DMS 273 (cell line): ENCODE measurements at regions not wholly inside any gene's neighbourhood (a gene's known extent, or its start where the extent isn't known, plus 50 kb on each side); places are given as distances from the start of the nearest gene placed in this dataset.
A peak's percentile ranks its signal among the peaks of the same experiment; 100 is the strongest.

ENCODE experiments used
- DNase-seq: peaks from one replicate; lab custom pipeline; 2025; ENCODE audit not compliant: unreplicated experiment; lab: John Stamatoyannopoulos, UW

GRCh38 chr12:77578466-77579220 lies 252.1 kb upstream of the NAV3 start:
- no peak for DNase-seq

DNA sequence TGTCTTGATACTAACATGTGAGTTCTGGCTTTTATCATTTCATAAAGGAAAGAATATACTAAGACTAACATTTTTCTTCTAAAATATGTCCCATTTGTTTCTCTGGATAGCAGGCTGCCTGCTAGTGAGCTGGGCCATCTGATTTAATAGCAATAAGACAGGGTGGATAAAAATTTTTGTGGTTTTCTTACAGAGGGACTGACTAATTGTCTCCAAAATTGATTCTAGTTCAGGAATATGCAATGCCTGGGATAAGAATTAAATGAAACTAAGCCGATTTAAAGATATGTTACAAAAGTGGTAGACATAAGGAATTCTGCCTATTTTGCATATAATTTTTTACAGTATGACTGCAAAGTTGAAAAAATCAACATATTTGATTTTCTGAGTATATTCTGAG lies 252.9 kb upstream of the NAV3 start:
- DNase-seq = no peak

- no peak for DNase-seq
Measured at GRCh38 chr12:77575376-77575919, 255.2 kb upstream of the NAV3 start.

DNA sequence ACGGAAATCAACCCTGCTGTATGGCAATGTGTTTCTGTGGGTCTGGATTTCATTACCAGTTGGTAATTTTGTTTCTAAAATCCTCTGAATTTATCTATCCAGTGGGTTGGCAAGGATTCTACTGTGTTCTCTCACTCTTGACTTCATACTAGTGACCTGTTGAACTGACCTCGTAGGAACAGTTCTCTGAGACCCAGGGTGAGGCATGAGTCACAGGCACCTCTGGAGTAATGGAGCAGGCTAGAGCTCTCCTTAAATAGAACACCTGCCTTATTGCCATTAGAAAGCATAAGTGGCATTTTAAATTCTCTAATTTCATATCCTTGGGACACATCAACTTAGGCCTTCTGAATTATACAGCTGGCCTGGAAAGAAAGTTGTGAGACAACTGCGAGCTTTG lies 258.3 kb upstream of the NAV3 start:
- no peak for DNase-seq

GRCh38 chr12:77571768-77572167 lies 258.9 kb upstream of the NAV3 start:
- DNase-seq = no peak

DNA sequence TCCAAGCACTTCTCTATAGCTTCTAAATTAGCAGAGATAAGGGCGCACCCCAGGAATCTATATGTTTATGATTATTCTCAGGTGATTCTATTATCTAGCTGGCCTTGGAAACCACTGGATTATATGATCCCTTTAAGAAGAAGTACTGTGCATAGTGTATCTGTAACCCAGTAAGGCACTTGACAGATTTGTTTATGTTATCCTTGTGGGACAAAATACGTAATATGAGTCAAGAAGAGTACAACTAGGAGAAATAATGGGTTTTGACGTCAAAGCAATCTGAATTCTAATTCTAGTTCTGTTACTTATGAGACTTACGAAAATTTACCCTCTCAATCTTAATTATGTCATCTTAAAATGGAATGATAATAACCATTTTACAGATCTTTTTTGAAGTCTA lies 259.6 kb upstream of the NAV3 start:
- DNase-seq = no peak

- no peak for DNase-seq
Measured at GRCh38 chr12:77569876-77570275, 260.8 kb upstream of the NAV3 start.

DNA sequence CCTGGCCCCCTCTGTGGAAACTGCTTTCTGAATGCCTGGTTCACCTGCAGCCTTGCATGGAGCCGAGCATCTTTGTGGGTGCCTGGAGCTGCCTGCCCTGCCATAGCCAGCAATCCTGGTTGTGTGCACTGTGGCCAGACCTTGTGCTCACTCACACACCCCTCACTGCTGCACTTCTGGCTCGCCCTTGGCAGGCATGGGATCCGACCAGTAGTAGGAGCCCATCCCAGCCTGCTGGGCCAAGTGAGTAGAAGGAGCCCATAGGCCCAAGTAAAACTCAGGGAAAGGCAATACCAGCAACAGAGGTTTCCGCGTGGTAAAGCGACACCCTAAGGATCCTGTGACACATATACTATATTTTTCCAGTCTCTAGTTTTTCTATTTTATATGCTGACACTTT lies 270.0 kb upstream of the NAV3 start:
- no peak for DNase-seq

DNA sequence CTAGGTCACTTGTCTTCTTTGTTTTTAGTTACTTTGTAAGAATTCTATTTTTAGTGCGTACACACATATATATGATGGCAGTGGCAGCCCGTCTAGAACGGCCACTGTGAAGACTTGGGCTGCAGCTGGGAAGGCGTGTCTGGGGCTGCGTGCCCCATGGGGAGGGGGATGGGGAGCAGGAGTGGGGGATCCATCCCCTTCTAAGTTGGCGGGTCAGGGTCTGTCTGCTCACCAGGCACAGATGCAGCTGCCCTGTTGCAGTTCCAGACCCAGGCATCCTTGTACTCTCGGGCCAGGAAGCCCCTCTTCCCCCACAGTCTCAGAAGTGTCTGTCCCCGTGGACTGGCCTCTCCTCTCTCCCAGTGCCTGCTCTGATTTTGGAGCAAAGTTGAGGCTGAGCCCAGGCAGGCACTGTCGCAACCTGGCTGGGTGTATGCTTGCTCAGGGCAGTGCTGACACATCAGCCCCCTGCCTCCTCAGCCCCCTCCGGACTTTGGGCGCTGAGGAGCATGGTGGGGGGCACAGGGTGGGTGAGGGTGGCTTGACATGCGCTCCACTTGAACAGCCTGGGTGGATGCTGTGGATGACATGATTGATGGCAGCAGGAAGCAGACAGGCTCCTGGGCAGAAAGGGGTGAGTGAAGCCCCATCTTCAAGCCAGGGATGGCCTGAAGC lies 271.2 kb upstream of the NAV3 start:
- DNase-seq = no peak

GRCh38 chr12:77555074-77555473 lies 275.6 kb upstream of the NAV3 start:
- DNase-seq = no peak

DNA sequence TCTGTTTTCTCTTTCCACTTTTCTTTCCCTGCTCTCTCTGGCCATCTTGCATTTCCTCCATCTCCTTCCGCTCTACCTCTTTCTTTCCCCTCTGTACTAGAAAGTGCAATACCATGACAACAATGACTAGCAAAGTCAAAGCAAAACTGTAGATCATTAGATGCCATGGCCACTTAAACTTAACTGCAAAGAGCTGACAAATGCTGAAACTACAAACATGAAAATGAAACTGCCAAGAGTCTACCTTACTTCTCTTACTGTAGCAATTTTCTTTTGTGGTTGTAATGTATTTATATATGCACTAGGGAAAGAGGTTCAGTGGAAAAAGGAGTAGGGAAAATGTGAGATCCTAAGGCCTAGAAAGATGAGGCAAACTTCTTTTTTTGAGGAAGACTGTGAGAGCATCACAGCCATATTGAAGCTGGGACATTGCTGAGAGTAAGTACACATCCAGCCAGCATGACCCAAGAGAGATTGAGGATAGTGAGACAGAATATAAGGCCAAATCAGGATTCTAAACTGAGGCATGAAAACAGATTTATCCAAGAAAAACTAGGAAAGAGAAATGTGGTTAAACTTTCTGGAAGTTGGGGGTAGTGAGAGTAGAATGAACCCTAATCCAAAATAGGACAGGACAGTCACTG lies 276.6 kb upstream of the NAV3 start:
- no peak for DNase-seq

DNA sequence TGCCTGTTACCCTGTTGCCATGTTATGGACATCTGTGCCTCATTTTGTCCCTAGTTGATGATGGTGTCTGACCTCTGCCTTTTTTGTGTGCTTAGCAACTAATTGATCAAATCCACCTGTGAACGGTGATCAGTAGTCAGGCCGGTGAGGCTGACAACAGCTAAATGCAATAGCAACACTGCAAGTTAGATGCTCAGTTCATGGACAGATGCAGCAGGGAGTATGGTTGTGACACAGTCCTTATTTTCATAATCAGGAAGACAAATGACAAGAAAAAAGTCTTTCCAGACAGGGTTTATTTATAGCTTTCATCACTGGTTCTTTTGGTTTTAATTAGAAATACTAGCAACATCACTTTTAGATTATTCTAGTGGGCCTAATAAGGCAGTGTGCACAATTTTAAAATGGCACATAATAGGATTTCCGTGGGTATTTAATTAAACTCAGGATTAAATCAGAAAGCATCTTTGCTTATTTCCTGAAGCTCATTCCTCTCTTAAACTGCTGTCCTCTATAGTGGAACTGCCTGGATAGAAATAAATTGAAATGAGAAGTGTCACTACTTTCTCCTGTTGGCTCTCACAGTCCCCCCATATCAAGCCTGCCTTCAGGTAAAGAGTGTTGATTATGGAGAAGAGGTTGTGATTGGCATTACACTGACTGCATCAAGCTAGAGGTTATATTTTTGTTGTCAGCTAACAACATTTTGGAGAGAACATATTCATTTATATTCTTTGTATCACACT lies 281.1 kb upstream of the NAV3 start:
- no peak for DNase-seq

DNA sequence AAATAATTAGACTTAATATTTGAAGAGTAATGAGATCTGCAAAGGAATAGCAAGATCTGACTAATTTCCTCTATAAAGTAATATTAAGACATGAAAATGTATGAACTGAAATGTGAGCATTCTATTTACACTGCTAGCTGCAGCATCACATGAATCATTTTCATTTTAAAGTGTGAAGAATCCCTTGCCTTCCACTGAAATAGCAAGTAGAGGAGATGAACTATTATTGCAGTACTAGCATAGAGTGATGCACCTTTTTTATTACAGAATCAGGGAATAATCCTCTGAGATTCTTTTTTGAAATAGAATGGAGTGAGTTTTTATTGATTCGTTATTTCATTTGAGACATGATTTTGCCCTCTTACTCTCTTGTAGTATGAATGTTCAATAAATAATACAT lies 281.9 kb upstream of the NAV3 start:
- DNase-seq = no peak

- DNase-seq = no peak
Measured at GRCh38 chr12:77540097-77540496, 290.6 kb upstream of the NAV3 start.

DNA sequence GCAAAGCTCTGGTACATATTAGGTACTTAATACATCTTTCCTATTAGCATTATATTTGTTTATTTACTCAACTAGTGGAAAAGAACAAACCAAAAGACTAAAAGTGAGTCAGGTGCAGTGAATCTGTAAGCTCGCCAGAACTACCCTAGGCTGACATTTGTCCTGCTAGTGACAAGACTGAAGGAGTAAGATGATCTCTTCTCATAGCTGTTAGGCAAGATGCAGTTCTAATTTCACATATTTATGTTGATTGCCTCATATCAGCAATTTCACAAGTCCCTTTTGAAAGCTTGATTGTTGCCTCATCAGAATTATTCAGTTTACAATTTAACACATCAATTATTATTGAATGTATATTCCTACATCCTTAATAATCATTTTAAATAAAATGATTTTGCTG lies 293.0 kb upstream of the NAV3 start:
- DNase-seq = no peak

- no peak for DNase-seq
Measured at GRCh38 chr12:77535734-77536133, 295.0 kb upstream of the NAV3 start.

- no peak for DNase-seq
Measured at GRCh38 chr12:77531912-77532311, 298.8 kb upstream of the NAV3 start.

- no peak for DNase-seq
Measured at GRCh38 chr12:77522247-77522646, 308.4 kb upstream of the NAV3 start.

- DNase-seq = no peak
Measured at GRCh38 chr12:77521508-77522115, 309.1 kb upstream of the NAV3 start.

GRCh38 chr12:77514511-77514910 lies 316.2 kb upstream of the NAV3 start:
- DNase-seq = peak; percentile 1

- DNase-seq = no peak
Measured at GRCh38 chr12:77510985-77511384, 319.7 kb upstream of the NAV3 start.
